Activated naive CD8-positive, alpha-beta T cell (primary cell): ENCODE measurements at regions not wholly inside any gene's neighbourhood (a gene's known extent, or its start where the extent isn't known, plus 50 kb on each side); places are given as distances from the start of the nearest gene placed in this dataset.
A peak's percentile ranks its signal among the peaks of the same experiment; 100 is the strongest.

ENCODE experiments used
- H3K27ac Mint-ChIP-seq: one replicate; pipeline ENCODE4 v1.8.0; 2021; ENCODE audit warnings: mixed read lengths
- H3K27me3 Mint-ChIP-seq: one replicate; pipeline ENCODE4 v1.8.0; 2021; ENCODE audit warnings: mixed read lengths
- H3K36me3 Mint-ChIP-seq: one replicate; pipeline ENCODE4 v1.8.0; 2021; ENCODE audit warnings: mixed read lengths
- H3K4me1 Mint-ChIP-seq: one replicate; pipeline ENCODE4 v1.8.0; 2021; ENCODE audit warnings: low read depth, mixed read lengths
- H3K4me3 Mint-ChIP-seq: one replicate; pipeline ENCODE4 v1.8.0; 2021; ENCODE audit warnings: mild to moderate bottlenecking, mixed read lengths
- H3K9me3 Mint-ChIP-seq: one replicate; pipeline ENCODE4 v1.8.0; 2021; ENCODE audit warnings: low read depth, mixed read lengths

DNA sequence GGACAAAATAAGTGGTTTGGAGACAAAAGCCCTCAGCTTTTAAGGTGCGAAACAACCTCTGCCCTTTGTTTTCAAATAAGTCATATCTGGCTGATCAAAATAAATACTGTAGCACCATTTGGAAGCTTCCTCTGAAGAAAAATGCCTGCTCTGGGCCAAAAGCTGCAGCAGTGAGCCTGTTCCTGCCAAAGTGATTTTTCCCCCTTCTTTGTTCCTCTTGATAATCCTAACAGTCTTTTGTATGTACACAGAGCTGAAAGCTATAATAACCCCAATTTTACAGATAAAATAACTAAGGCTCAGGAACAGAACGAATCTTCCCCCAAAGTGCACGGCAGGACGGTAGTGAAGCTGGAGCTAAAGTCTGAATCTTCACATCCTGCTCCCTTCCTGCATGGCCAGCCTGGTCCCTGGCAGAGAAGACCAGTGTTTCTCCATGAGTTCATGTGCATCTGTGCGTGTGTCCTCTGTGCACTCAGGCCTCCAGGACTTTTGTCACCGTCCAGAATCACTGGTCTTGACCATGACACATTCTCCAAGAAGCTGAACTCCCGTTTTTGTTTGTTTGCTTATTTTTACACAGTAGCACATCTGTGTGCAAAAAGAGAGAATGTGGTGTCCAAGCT is 2114.1 kb upstream of the PIK3C3 start:
- peaks cover 9% of the 10 kb centered on the region for H3K27me3 Mint-ChIP-seq
- no peaks in the 10 kb centered on the region for H3K36me3 Mint-ChIP-seq
- no peaks in the 10 kb centered on the region for H3K9me3 Mint-ChIP-seq
- H3K4me1 Mint-ChIP-seq = no peaks in the 10 kb centered on the region
- H3K4me3 Mint-ChIP-seq = no peak overlapping the region
- H3K27ac Mint-ChIP-seq = no peak overlapping the region

DNA sequence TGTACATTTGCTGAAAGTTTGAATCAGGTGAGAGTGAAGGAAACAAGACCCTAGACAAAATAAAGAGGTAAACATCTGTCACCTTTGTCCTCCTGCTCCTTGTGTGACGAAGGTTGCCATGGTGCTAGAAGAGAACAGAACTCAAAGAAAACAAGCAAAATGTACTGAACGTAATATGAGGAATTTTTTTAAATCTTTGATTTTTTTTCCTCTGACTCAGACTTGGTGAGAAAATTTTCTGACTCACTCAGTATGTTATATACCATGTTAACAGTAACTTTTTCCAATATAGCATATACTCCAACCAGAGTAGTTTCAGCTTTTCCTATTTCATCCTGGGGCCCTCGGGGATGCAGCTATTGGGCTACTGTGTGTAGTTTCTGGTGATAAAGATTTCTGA is 2114.6 kb upstream of the PIK3C3 start:
- peaks cover 9% of the 10 kb centered on the region for H3K27me3 Mint-ChIP-seq
- no peaks in the 10 kb centered on the region for H3K4me1 Mint-ChIP-seq
- no peaks in the 10 kb centered on the region for H3K9me3 Mint-ChIP-seq
- no peak overlapping the region for H3K27ac Mint-ChIP-seq
- H3K36me3 Mint-ChIP-seq = no peaks in the 10 kb centered on the region
- H3K4me3 Mint-ChIP-seq = no peak overlapping the region

DNA sequence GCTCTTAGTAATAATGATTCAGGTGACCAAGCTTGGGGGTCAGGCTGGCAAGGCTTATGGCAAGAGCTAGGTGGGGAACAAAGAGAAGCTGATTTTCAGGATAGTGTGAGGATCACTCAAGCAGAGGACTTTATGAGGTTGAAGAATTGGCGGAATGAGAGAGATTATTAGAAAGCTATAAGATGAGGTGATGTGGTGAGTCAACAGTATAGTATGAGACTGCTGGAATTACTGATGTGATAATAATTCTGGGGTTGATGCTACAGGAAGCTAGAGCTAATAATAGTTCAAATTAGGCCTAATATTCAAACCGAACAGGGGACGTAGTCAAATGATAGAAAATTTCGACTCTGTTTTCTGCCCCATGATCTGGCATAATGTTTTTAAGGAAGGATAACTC is 2115.3 kb upstream of the PIK3C3 start:
- Mint-ChIP-seq H3K4me3 (no peak overlapping the region), H3K4me1 (no peaks in the 10 kb centered on the region), H3K27me3 (peaks cover 9% of the 10 kb centered on the region), H3K9me3 (no peaks in the 10 kb centered on the region), H3K36me3 (no peaks in the 10 kb centered on the region), H3K27ac (no peak overlapping the region)

DNA sequence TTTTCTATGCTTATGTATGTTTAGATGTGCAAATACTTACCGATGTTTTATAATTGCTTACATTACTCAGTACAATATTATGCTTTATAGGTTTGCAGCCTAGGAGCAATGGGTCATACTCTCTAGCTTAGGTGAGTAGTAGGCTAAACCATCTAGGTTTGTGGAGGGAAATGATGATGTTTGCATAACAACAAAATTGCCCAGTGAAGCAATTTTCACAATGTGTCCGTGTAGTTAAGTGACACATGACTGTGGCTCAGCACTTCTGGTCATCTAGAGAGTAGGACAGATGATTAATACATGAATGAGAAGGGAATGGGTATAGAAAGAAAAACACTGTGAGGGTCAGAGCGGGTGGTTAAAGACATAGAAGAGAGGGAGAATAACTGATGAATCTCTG is 2116.2 kb upstream of the PIK3C3 start:
- no peak overlapping the region for H3K27ac Mint-ChIP-seq
- no peaks in the 10 kb centered on the region for H3K4me1 Mint-ChIP-seq
- H3K27me3 Mint-ChIP-seq = peaks cover 9% of the 10 kb centered on the region
- no peak overlapping the region for H3K4me3 Mint-ChIP-seq
- H3K9me3 Mint-ChIP-seq = no peaks in the 10 kb centered on the region
- no peaks in the 10 kb centered on the region for H3K36me3 Mint-ChIP-seq

DNA sequence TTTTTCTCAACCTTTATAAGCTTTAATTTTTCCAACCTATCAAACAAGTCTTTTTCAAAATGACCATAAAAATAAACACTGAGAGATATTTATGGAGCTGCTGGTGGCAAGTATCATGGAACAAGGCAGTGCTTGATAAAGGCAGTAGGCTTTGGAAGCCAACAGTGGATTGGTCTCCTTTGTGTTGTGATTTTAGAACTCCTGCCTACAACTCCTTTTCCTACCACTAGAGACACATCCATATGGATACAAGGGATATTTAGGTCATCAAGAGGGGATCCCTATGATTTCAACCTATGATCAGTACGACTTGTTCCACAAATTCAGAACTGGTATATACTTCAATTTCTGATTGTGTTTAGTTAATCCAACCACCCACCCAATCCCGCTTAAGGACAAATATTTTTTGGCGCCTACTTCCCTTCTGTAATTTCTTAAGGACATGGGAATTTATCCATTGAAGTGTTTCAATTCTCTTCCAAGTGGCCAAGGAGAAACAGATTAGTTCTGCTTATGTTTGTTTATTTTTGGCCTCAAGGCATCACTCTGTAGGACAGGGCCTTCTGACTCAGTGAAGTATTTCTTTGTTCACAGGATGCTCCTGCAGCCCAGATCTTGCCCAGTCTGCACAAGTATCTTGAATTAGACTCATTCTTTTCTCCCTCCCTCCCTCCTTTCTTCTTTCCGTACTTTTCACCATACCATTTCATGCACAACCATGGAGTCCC is 2119.6 kb upstream of the PIK3C3 start:
- Mint-ChIP-seq H3K4me1 (no peaks in the 10 kb centered on the region), H3K27ac (no peak overlapping the region), H3K4me3 (no peak overlapping the region), H3K9me3 (no peaks in the 10 kb centered on the region), H3K36me3 (no peaks in the 10 kb centered on the region), H3K27me3 (peaks cover 8% of the 10 kb centered on the region)

DNA sequence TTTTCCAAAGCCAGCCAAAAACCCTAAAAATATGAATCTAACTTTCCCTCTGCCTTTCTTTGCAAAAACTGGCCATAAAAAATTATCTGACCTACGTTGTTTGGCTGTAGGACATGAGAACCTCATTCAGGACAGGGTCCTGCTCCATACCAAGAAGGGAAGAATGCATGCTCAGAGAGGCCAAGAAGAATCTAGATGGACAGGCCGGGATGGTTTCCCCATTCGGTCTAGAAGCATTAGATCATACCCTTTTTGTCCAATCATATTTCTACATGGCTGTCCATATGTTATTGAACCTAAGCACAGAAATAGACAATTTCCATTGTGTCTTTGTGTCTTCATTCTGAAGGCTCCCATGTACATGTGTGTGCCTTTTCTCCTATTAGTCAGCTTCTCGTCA is 2120.4 kb upstream of the PIK3C3 start:
- Mint-ChIP-seq H3K27me3 (peaks cover 4% of the 10 kb centered on the region), H3K9me3 (no peaks in the 10 kb centered on the region), H3K4me1 (no peaks in the 10 kb centered on the region), H3K36me3 (no peaks in the 10 kb centered on the region), H3K27ac (no peak overlapping the region), H3K4me3 (no peak overlapping the region)

DNA sequence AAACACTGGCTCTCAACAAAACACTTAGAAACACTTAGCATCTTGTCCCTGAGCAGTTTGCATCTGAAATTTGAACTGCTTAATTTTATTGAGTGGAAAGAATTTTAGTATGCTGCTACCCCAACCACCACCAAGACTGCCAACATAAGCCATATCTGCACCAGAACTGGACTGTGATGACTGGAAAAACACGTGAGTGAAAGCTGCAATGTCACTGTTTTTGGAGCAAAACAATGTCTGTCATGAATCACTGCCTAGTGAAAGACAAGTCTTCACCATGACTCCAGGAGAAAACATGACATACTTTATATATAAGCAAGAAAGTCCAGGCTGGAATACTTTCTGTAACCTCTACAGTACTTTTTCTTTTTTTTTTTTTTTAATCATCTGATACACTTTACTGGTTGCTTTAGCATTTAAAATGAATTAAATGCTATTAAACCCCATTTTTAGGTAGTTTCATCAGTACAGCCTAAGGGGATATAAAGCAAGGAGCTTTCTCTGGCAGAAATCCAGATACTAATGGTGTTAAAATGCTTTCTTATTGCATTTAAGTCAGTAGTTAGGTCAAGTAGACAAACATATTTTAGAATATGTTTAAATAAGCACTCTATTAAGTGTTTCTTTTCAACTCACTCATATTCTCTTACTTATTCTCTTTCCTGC is 2129.4 kb upstream of the PIK3C3 start:
- H3K9me3 Mint-ChIP-seq = peaks cover 6% of the 10 kb centered on the region
- H3K27ac Mint-ChIP-seq = no peak overlapping the region
- H3K4me1 Mint-ChIP-seq = no peaks in the 10 kb centered on the region
- no peak overlapping the region for H3K4me3 Mint-ChIP-seq
- H3K27me3 Mint-ChIP-seq = no peaks in the 10 kb centered on the region
- no peaks in the 10 kb centered on the region for H3K36me3 Mint-ChIP-seq

DNA sequence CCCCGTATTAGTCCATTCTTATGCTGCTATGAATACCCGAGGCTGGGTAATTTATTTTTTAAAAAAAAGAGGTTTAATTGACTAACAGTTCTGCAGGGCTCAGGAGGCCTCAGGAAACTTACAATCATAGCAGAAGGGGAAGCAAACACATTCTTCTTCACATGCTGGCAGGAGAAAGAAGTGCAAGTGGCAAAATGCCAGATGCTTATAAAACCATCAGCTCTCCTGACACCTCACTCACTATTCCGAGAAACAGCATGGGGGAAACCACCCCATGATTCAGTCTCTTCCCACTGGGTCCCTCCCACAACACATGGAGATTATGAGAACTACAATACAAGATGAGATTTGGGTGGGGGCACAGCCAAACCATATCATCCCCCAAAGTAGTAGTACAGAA is 2148.5 kb upstream of the PIK3C3 start:
- H3K9me3 Mint-ChIP-seq = no peaks in the 10 kb centered on the region
- no peak overlapping the region for H3K4me3 Mint-ChIP-seq
- H3K27me3 Mint-ChIP-seq = no peaks in the 10 kb centered on the region
- no peaks in the 10 kb centered on the region for H3K36me3 Mint-ChIP-seq
- no peak overlapping the region for H3K27ac Mint-ChIP-seq
- no peaks in the 10 kb centered on the region for H3K4me1 Mint-ChIP-seq

DNA sequence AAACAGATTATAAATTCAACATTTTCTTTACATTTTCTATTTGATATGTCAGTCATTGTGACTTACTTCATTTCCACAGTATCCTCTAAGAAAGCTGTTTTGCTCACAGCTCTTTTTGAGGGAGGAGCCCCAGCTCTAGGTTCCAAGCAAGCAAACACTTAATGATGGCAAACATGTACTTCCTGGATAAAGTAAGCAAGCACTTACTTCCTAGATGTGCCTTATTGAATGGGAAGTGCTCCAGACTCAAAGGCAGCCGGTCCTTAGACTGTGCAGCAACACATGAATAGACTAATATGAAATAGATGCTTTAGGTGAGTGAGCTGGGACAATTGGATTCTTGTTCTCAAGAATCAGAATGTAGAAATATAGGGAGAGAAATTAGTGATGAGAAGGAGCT is 2149.8 kb upstream of the PIK3C3 start:
- H3K36me3 Mint-ChIP-seq = no peaks in the 10 kb centered on the region
- no peak overlapping the region for H3K27ac Mint-ChIP-seq
- H3K9me3 Mint-ChIP-seq = no peaks in the 10 kb centered on the region
- no peaks in the 10 kb centered on the region for H3K27me3 Mint-ChIP-seq
- H3K4me3 Mint-ChIP-seq = no peak overlapping the region
- H3K4me1 Mint-ChIP-seq = no peaks in the 10 kb centered on the region

DNA sequence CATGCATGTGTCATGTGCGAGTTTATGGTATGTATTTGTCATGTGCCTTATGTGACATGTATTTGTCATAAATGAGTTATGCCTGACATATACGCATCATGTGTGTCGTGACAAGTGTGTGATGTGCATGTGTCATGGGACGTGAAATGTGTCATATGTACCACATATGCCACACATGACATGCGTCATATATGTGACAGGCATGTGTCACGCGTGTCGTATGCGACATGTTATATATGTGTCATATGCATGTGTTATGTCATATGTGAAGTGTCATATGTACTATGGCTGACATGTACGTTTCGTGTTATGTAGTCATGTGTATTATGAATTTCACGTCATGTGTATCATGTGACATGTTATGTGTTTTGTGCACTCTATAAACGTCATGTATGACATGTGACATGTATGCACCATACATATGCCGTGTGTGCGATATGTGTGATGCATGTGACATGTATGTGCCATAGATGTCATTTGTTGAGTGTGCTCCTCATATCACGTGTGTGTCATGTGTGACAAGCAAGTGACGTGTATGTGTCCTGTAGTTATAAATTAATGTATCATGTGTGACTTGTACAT is 2152.3 kb upstream of the PIK3C3 start:
- Mint-ChIP-seq H3K27me3 (peaks cover under 1% of the 10 kb centered on the region), H3K4me3 (no peak overlapping the region), H3K27ac (no peak overlapping the region), H3K36me3 (no peaks in the 10 kb centered on the region), H3K9me3 (no peaks in the 10 kb centered on the region), H3K4me1 (peaks cover 1% of the 10 kb centered on the region)

DNA sequence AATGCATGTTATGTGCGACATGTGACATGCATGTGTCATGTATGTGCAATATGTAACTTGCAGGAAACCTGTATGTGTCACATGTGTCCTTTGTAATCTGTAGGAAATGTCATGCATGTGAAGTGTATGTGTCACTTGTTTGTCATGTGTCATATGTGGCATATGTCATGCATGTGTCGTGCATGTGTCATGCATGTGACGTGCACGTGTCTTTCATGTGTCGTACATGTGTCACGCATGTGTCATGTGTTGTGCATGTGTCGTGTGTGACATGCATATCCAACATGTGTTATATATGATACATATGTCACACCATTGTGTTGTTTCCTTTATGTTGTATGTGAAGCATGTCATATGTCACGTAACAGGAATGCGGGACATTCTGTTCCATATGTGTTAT is 2153.2 kb upstream of the PIK3C3 start:
- no peak overlapping the region for H3K4me3 Mint-ChIP-seq
- H3K27ac Mint-ChIP-seq = no peak overlapping the region
- H3K27me3 Mint-ChIP-seq = peaks cover 3% of the 10 kb centered on the region
- H3K36me3 Mint-ChIP-seq = no peaks in the 10 kb centered on the region
- peaks cover 1% of the 10 kb centered on the region for H3K4me1 Mint-ChIP-seq
- no peaks in the 10 kb centered on the region for H3K9me3 Mint-ChIP-seq

DNA sequence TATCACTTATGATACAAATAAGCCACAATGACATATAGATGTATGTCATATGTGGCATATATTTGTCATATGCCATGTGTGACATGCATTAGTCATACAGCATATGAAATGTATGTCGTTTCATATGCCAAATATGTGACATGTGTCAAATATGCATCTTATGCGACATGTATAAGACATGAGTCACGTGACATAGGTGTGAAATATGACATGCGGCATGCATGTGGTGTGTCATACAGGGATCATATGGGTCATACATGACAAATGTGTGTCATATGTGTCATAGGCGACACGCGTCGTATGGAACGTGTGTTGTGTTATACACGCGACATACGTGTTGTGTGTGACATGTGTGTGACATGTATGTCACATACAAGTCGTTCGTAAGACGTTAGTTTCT is 2154.0 kb upstream of the PIK3C3 start:
- peaks cover 1% of the 10 kb centered on the region for H3K4me1 Mint-ChIP-seq
- peaks cover 3% of the 10 kb centered on the region for H3K27me3 Mint-ChIP-seq
- H3K27ac Mint-ChIP-seq = no peak overlapping the region
- no peak overlapping the region for H3K4me3 Mint-ChIP-seq
- no peaks in the 10 kb centered on the region for H3K9me3 Mint-ChIP-seq
- no peaks in the 10 kb centered on the region for H3K36me3 Mint-ChIP-seq

DNA sequence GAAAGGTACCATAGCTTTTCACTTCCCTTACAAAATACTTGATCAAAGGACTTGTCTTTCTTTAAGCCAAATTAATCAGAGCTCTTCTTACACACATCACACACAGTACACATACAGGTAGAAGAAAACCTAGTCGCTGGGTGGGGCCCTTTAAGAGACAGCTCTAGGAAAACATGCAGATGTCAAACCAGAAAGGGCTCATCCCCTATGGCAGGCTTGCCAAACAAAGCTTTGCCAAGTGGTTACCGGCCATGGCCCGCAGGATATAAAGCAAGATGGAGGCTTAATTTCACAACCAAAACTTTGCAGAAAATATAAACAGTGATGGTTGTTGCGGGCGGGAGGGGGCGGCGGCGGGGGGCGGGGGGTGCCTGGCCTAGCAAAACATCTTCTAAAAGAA is 2156.0 kb upstream of the PIK3C3 start:
- no peak overlapping the region for H3K27ac Mint-ChIP-seq
- no peaks in the 10 kb centered on the region for H3K36me3 Mint-ChIP-seq
- H3K4me3 Mint-ChIP-seq = peak overlapping the region; percentile 59
- H3K4me1 Mint-ChIP-seq = peaks cover 1% of the 10 kb centered on the region
- no peaks in the 10 kb centered on the region for H3K9me3 Mint-ChIP-seq
- H3K27me3 Mint-ChIP-seq = peaks cover 3% of the 10 kb centered on the region

DNA sequence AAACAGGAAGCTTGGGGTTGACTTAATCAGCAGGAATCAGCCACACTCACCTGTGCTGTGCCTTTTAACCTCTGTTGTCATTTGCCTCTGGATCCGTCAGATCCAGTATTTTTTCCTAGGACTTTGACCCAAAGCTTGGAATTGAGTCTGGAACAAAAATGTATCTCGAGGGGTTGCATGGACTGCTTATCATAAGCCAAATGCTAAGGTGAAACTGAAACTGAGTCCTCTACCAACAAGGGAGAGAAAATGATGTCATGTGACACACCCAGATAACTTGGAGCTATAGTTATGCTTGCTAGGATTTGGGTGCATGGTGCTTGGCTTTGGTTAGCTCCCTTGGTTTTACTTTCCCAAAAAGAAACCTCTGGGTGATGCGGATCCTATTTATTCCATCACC is 2158.6 kb upstream of the PIK3C3 start:
- Mint-ChIP-seq H3K4me1 (peaks cover 1% of the 10 kb centered on the region), H3K27me3 (peaks cover 3% of the 10 kb centered on the region), H3K27ac (no peak overlapping the region), H3K9me3 (no peaks in the 10 kb centered on the region), H3K36me3 (no peaks in the 10 kb centered on the region), H3K4me3 (no peak overlapping the region)

DNA sequence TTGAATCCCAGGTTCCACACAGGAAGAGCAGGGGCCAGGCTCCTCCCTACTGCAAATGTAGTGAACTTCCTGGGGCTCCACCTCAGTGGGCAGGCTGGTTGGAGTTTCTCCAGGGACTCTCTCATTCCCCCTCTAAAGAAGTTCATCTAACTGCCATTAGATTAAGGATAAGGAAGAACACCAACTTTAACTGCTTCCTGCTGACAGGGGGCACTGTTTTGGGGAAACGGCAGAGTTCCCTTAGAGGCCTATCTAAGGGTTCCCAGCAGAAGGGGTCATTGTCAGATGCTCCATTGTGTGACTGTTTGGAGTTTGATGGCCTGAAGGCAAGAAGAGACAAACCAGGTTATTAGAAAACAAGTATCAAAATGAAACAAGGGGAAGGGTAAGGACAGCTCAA is 2159.7 kb upstream of the PIK3C3 start:
- no peak overlapping the region for H3K4me3 Mint-ChIP-seq
- H3K9me3 Mint-ChIP-seq = no peaks in the 10 kb centered on the region
- H3K27me3 Mint-ChIP-seq = peaks cover 3% of the 10 kb centered on the region
- no peaks in the 10 kb centered on the region for H3K36me3 Mint-ChIP-seq
- H3K27ac Mint-ChIP-seq = no peak overlapping the region
- H3K4me1 Mint-ChIP-seq = peaks cover 1% of the 10 kb centered on the region
